ENCODE measurements at regions not wholly inside any gene's neighbourhood (a gene's known extent, or its start where the extent isn't known, plus 50 kb on each side); places are given as distances from the start of the nearest gene placed in this dataset.

DNA sequence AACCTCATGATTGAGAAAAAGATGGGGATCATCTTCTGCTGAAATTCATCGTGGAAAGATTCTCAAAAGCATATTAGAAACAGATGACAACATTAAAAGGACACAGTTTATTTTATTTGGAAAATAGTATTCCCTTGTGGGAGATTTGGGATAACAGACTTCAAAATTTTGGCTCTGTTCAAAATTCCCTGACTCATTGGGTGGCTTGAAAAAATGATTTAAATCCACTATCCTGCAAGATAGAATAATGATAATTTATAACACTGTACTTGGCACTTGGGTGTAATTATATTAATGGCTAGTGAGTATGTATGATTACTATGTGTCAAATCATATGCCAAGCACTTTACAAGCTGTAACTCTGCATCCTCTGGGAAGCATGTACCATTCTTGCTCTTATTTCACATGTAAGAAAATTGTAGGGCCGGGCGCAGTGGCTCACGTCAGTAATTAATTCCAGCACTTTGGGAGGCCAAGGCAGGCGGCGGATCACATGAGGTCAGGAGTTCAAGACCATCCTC lies 128.8 kb downstream of the LMNTD1 start:
- TF ChIP-seq POLR2AphosphoS5 (IDR thresholded peaks at IDR 0.05; ENCODE audit: low read depth, low read length), result no peak
- no peak for TF ChIP-seq TAF1 (IDR thresholded peaks at IDR 0.05; ENCODE audit: low read depth, low read length)
- TF ChIP-seq POU2F2 (IDR thresholded peaks at IDR 0.05; ENCODE audit: low read depth, low read length), result no peak
- no peak for TF ChIP-seq PAX5 (IDR thresholded peaks at IDR 0.05; ENCODE audit: insufficient read depth, low read length, severe bottlenecking)
- no peak for TF ChIP-seq SPI1 (IDR thresholded peaks at IDR 0.05; ENCODE audit: low read depth, low read length)
- TF ChIP-seq POLR2A (IDR thresholded peaks at IDR 0.05; ENCODE audit: low read depth, low read length), result no peak
- FAIRE-seq, result no peak
- DNase-seq (ENCODE audit: insufficient read length, low spot score), result no peak

DNA sequence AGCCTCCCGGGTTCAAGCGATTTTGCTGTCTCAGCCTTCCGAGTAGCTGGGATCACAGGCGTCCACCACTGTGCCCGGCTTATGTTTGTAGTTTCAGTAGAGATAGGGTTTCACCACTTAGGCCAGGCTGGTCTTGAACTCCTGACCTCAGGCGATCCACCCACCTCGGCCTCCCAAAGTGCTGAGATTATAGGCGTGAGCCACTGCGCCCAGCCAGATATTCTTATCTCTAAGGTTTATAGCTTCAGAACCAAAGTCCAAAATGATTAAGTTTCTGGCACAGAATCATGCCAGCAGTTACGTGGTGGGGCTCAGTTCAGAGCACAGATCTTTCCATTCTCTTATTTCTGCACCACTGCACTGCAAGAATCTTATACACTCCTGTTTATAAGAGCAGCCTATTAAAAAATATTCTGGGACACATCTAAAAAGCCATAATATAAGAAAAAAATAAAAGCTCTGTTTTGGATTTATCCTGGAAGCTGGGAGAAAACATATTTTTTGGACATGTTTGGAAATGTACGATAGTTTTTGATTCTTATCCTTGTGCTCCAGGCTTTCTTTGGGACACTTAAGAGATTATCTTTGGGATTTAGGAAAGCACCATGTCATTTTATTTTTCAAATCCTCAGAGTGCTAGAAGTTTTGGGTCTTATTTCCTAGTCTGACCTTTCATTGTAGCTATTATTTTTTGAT lies 129.6 kb downstream of the LMNTD1 start:
- TF ChIP-seq POU2F2 (IDR thresholded peaks at IDR 0.05; ENCODE audit: low read depth, low read length) (no peak), TAF1 (IDR thresholded peaks at IDR 0.05; ENCODE audit: low read depth, low read length) (no peak), POLR2A (IDR thresholded peaks at IDR 0.05; ENCODE audit: low read depth, low read length) (no peak), PAX5 (IDR thresholded peaks at IDR 0.05; ENCODE audit: insufficient read depth, low read length, severe bottlenecking) (no peak)
- FAIRE-seq (no peak), DNase-seq (ENCODE audit: insufficient read length, low spot score) (no peak)

DNA sequence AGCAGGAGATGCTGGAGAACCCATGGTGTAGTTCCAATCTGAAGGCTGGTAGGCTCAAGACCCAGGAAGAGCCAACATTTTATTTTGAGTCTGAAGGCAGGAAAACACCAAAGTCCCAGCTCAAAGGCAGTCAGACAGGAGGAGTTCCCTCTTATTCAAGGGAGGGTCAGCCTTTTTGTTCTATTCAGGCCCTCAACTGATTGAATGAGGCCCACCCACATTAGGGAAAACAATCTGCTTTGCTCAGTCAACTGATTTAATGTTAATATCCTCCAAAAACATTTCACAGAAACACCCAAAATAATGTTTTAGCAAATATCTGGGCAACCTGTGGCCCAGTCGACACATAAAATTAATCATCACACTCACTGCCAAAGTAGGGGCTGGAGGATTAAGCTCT lies 130.8 kb downstream of the LMNTD1 start:
- FAIRE-seq (no peak), DNase-seq (ENCODE audit: insufficient read length, low spot score) (no peak)

DNA sequence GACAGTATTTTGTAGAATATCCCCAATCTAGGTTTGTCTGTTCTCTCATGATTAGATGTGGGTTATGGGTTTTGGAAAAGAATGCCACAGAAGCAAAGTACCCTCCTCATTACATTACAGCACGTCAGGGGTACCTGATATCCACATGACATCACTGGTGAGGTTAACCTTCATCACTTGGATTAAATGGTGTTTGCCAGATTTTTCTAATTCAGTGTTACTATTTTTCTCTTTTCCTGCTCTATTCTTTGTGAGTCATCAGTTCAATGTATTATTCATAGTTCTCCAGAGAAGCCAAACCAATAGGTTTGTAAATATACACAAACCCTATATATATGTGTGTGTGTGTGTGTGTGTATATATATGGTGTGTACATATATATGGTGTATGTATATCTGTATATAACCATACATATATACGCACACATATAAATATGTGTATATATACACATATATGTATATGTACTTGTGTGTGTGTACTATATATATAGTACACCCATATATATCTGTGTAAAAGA lies 131.4 kb downstream of the LMNTD1 start:
- DNase-seq (ENCODE audit: insufficient read length, low spot score), result no peak
- TF ChIP-seq PAX5 (IDR thresholded peaks at IDR 0.05; ENCODE audit: insufficient read depth, low read length, severe bottlenecking) (no peak), SPI1 (IDR thresholded peaks at IDR 0.05; ENCODE audit: low read depth, low read length) (no peak), TAF1 (IDR thresholded peaks at IDR 0.05; ENCODE audit: low read depth, low read length) (no peak), POLR2A (IDR thresholded peaks at IDR 0.05; ENCODE audit: low read depth, low read length) (no peak), POU2F2 (IDR thresholded peaks at IDR 0.05; ENCODE audit: low read depth, low read length) (no peak), POLR2AphosphoS5 (IDR thresholded peaks at IDR 0.05; ENCODE audit: low read depth, low read length) (no peak)
- FAIRE-seq, result no peak

More for the DNA sequence above, 130.8 kb downstream of the LMNTD1 start:
- TF ChIP-seq PAX5 (IDR thresholded peaks at IDR 0.05; ENCODE audit: insufficient read depth, low read length, severe bottlenecking), result no peak
- TF ChIP-seq POLR2A (IDR thresholded peaks at IDR 0.05; ENCODE audit: low read depth, low read length), result no peak
- TF ChIP-seq POLR2AphosphoS5 (IDR thresholded peaks at IDR 0.05; ENCODE audit: low read depth, low read length), result no peak
- no peak for TF ChIP-seq POU2F2 (IDR thresholded peaks at IDR 0.05; ENCODE audit: low read depth, low read length)
- TF ChIP-seq SPI1 (IDR thresholded peaks at IDR 0.05; ENCODE audit: low read depth, low read length), result no peak
- no peak for TF ChIP-seq TAF1 (IDR thresholded peaks at IDR 0.05; ENCODE audit: low read depth, low read length)

DNA sequence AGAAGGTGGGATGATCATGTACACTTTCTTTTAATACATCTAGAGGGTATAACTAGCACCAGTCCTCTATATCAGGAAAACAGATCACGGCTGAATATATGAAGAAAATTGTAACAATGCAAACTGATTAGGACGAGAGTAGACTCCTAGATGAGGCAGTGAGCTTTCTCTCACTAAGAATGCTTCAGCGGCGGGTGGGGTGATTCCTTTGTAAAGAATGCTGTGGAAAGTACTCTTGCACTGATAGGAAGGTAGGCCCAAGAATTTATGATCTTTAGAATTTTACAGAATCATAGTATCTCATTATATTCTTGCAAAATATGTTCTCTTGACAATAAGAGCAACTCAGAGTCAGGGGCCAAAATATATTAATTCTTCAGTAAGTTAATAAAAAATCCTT lies 133.0 kb downstream of the LMNTD1 start:
- DNase-seq (ENCODE audit: insufficient read length, low spot score) (no peak), FAIRE-seq (no peak)
- no peak for TF ChIP-seq SPI1 (IDR thresholded peaks at IDR 0.05; ENCODE audit: low read depth, low read length)
- TF ChIP-seq POLR2A (IDR thresholded peaks at IDR 0.05; ENCODE audit: low read depth, low read length), result no peak
- no peak for TF ChIP-seq POU2F2 (IDR thresholded peaks at IDR 0.05; ENCODE audit: low read depth, low read length)
- TF ChIP-seq POLR2AphosphoS5 (IDR thresholded peaks at IDR 0.05; ENCODE audit: low read depth, low read length), result no peak
- no peak for TF ChIP-seq TAF1 (IDR thresholded peaks at IDR 0.05; ENCODE audit: low read depth, low read length)
- no peak for TF ChIP-seq PAX5 (IDR thresholded peaks at IDR 0.05; ENCODE audit: insufficient read depth, low read length, severe bottlenecking)

DNA sequence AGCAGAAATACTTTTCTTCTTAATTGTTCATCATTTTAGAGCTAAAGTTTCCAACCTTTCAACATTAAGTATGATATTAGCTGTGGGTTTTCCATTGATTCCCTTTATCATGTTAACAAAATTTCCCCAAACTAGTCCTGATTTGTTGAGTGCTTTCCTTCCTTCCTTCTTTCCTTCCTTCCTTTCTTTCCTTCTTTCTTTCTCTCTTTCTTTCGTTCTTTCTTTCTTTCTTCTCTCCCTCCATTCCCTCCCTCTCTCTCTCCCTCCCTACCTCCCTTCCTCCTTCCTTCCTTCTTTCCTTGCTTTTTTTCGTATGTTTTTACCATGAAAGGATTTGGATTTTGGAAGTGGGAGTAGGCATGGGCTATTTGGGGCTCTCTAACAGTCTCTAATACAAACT lies 133.5 kb downstream of the LMNTD1 start:
- no peak for TF ChIP-seq POU2F2 (IDR thresholded peaks at IDR 0.05; ENCODE audit: low read depth, low read length)
- TF ChIP-seq POLR2AphosphoS5 (IDR thresholded peaks at IDR 0.05; ENCODE audit: low read depth, low read length), result no peak
- no peak for TF ChIP-seq POLR2A (IDR thresholded peaks at IDR 0.05; ENCODE audit: low read depth, low read length)
- no peak for TF ChIP-seq SPI1 (IDR thresholded peaks at IDR 0.05; ENCODE audit: low read depth, low read length)
- TF ChIP-seq TAF1 (IDR thresholded peaks at IDR 0.05; ENCODE audit: low read depth, low read length), result no peak
- TF ChIP-seq PAX5 (IDR thresholded peaks at IDR 0.05; ENCODE audit: insufficient read depth, low read length, severe bottlenecking), result no peak
- DNase-seq (ENCODE audit: insufficient read length, low spot score) (no peak), FAIRE-seq (no peak)

DNA sequence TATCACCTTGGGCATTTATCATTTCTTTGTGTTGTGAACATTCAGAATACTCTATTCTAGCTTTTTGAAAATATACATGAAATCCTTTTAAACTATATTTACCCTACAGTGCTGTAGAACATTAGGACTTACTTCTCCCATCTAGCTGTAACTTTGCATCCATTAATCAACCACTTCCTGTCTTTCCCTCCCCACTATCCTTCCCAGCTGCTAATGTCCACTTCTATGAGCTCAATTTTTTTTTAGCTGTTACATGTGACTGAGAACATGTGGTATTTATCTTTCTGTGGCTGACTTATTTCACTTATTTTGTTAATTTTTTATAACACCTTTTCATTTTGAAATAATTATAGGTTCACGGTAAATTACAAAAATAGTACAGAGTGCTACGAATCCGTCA lies 136.0 kb downstream of the LMNTD1 start:
- FAIRE-seq, result no peak
- no peak for DNase-seq (ENCODE audit: insufficient read length, low spot score)

DNA sequence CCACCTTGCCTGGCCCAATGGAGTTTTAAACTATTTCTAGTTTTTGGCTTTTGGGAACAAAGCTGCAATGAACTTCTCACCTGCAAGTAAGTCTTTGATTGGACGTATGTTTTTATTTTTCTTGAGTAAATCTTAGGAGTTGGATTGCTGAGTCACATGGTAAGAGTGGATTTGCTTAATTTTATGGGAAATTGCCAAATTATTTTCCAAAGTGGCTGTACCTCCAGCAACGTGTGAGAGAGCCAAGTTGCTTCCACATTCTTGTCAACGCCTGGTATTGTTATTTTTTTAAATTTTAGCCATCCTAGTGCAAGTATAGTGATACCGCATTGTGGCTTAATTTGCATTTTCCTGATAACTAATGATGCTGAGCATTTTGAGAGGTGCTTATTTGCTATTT lies 136.6 kb downstream of the LMNTD1 start:
- DNase-seq (ENCODE audit: insufficient read length, low spot score) (no peak), FAIRE-seq (no peak)
- TF ChIP-seq POLR2A (IDR thresholded peaks at IDR 0.05; ENCODE audit: low read depth, low read length) (no peak), SPI1 (IDR thresholded peaks at IDR 0.05; ENCODE audit: low read depth, low read length) (no peak), POLR2AphosphoS5 (IDR thresholded peaks at IDR 0.05; ENCODE audit: low read depth, low read length) (no peak), PAX5 (IDR thresholded peaks at IDR 0.05; ENCODE audit: insufficient read depth, low read length, severe bottlenecking) (no peak), TAF1 (IDR thresholded peaks at IDR 0.05; ENCODE audit: low read depth, low read length) (no peak), POU2F2 (IDR thresholded peaks at IDR 0.05; ENCODE audit: low read depth, low read length) (no peak)

More for the DNA sequence above, 136.0 kb downstream of the LMNTD1 start:
- TF ChIP-seq SPI1 (IDR thresholded peaks at IDR 0.05; ENCODE audit: low read depth, low read length) (no peak), PAX5 (IDR thresholded peaks at IDR 0.05; ENCODE audit: insufficient read depth, low read length, severe bottlenecking) (no peak), POLR2AphosphoS5 (IDR thresholded peaks at IDR 0.05; ENCODE audit: low read depth, low read length) (no peak), POLR2A (IDR thresholded peaks at IDR 0.05; ENCODE audit: low read depth, low read length) (no peak), POU2F2 (IDR thresholded peaks at IDR 0.05; ENCODE audit: low read depth, low read length) (no peak), TAF1 (IDR thresholded peaks at IDR 0.05; ENCODE audit: low read depth, low read length) (no peak)

DNA sequence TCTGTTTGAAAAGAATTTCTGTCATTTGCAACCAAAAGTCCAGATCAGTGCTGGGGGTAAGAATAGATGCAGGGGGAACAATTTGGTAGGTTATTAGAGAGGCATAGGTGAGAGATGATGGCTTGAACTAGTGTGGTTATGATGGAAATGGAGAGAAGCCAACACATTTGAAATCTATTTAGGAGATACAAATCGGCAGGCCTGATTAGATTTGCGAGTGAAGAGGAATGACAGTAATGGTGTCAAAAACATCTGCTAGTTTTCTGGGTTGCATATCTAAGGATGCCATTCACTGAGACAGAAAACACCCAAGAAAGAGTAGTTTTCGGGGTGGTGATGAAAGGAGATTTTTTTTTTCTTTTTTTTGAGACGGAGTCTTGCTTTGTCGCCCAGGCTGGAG lies 138.1 kb downstream of the LMNTD1 start:
- no peak for DNase-seq (ENCODE audit: insufficient read length, low spot score)
- no peak for FAIRE-seq
- TF ChIP-seq SPI1 (IDR thresholded peaks at IDR 0.05; ENCODE audit: low read depth, low read length) (no peak), POLR2AphosphoS5 (IDR thresholded peaks at IDR 0.05; ENCODE audit: low read depth, low read length) (no peak), POLR2A (IDR thresholded peaks at IDR 0.05; ENCODE audit: low read depth, low read length) (no peak)

Data from GM12891 (cell line).